Spleen (tissue), 11 donors: ENCODE measurements at regions not wholly inside any gene's neighbourhood (a gene's known extent, or its start where the extent isn't known, plus 50 kb on each side); places are given as distances from the start of the nearest gene placed in this dataset.
"Not testable (repeated sequence)": the region's sequence is repeated elsewhere in the genome, so short reads cannot be mapped to it uniquely, and the experiment has no call there.

Experiments
- DNase-seq: peaks from one replicate; pipeline ENCODE4 v3.0.0-alpha.2; 2020
- H3K27ac ChIP-seq, 8 donors: fragments of 200-600 bp; sonication (generic) in 7 of 8; 1 replicate in 4 of 8; 2 replicates in 4 of 8; pipeline versions ENCODE4 v1.5.0 to v1.8.0; 2016 to 2021; ENCODE audit warnings: inconsistent platforms in 4 of 8, mild to moderate bottlenecking in 4 of 8, moderate library complexity in 1 of 8
- H3K27me3 ChIP-seq, 7 donors: fragments of 200-600 bp; sonication (generic) in 6 of 7; replicated peaks in 1 of 7; 1 replicate in 4 of 7; 2 replicates in 3 of 7; pipeline versions ENCODE4 v1.5.0 to v1.8.0; 2016 to 2021; ENCODE audit warnings: inconsistent platforms in 3 of 7, mild to moderate bottlenecking in 1 of 7
- H3K36me3 ChIP-seq, 6 donors: fragments of 200-600 bp; sonication (generic) in 5 of 6; 1 replicate in 4 of 6; 2 replicates in 2 of 6; pipeline versions ENCODE4 v1.5.0 to v1.8.0; 2016 to 2021; ENCODE audit warnings: inconsistent platforms in 2 of 6
- H3K4me1 ChIP-seq, 6 donors: fragments of 200-600 bp; sonication (generic) in 5 of 6; 1 replicate in 3 of 6; 2 replicates in 3 of 6; pipeline versions ENCODE4 v1.5.0 to v1.8.0; 2016 to 2021; ENCODE audit warnings: inconsistent platforms in 3 of 6
- H3K4me3 ChIP-seq, 8 donors: fragments of 200-600 bp; sonication (generic) in 7 of 8; 1 replicate in 4 of 8; 2 replicates in 4 of 8; pipeline versions ENCODE4 v1.5.0 to v1.8.0; 2016 to 2021; ENCODE audit warnings: inconsistent platforms in 4 of 8, mild to moderate bottlenecking in 4 of 8, moderate library complexity in 2 of 8
- H3K9me3 ChIP-seq, 8 donors: fragments of 200-600 bp; sonication (generic) in 7 of 8; 1 replicate in 4 of 8; 2 replicates in 4 of 8; pipeline versions ENCODE4 v1.5.0 to v1.8.0; 2016 to 2021; ENCODE audit warnings: inconsistent platforms in 4 of 8
- POLR2A ChIP-seq, 3 donors: fragments of 450-650 bp; IDR thresholded peaks; one replicate each; pipeline ENCODE4 v1.5.1; 2017; ENCODE audit warnings: antibody characterized with exemption in 3 of 3, mild to moderate bottlenecking in 1 of 3
- POLR2AphosphoS5 ChIP-seq, 3 donors: sonication (generic); formaldehyde crosslinking; IDR thresholded peaks; one replicate each; pipeline ENCODE4 v1.5.1; 2017; ENCODE audit warnings: antibody characterized with exemption in 3 of 3
- WGBS, 5 donors: extraction: QIAGEN DNeasy Blood & Tissue Kit in 3 of 5; methylation state at CpG; one replicate each; pipeline versions ENCODE4 v1.1.5 to v1.1.7; 2013 to 2018; 5-methylcytosine and 5-hydroxymethylcytosine counted together
- intact Hi-C: fragments of 100-400 bp; cut with DNase I; formaldehyde crosslinking; loops from one replicate; pipeline ENCODE4 v1.15.0; 2023; ENCODE audit warnings: low total_unique reads
- TF ChIP-seq, protein P1 (sequence below), 11 experiments: fragments of 200-600 bp in 7 of 11; fragments of 450-650 bp in 4 of 11; sonication (generic) in 4 of 11; IDR thresholded peaks in 8 of 11; conservative IDR thresholded peaks in 3 of 11; 1 replicate in 7 of 11; 2 replicates in 4 of 11; pipeline versions ENCODE4 v1.4.0 to v1.8.0; 2016 to 2021; ENCODE audit warnings: antibody characterized with exemption in 11 of 11, inconsistent platforms in 4 of 11, mild to moderate bottlenecking in 1 of 11
- donor health status: healthy with polysubstance abuse.
- donor health status: DM: no; HTN: no; CAD: no; lungs with moderate emphysema.
- donor health status: DM: no; HTN: no; CAD: no.
- donor health status: Bipolar disorder and iron deficiency.
- donor health status: healthy.
- donor health status: DM: no; HTN: no; CAD: no.
- donor health status: DM: yes; HTN: yes; CAD: no.

DNA sequence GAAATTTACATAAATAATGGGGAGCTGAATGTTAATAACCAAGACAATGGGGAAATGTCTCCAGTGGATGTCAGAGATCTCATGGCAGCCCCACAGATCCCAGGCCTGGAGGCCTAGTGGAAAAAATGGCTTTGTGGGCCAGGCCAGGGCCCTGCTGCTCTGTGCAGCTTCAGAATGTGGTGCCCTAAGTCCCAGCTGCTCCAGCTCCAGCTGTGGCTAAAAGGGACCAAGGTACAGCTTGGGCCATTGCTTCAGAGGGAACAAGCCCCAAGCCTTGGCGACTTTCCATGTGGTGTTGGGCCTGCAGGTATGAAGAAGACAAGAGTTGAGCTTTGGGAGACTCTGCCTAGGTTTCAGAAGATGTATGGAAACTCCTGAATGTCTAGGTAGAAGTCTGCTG lies 658.2 kb downstream of the NUP35 start:
- H3K27me3 ChIP-seq: no peaks in the 10 kb centered on the region
- no peak overlapping the region for H3K27ac ChIP-seq
- H3K36me3 ChIP-seq: no peaks in the 10 kb centered on the region
- H3K4me3 ChIP-seq: no peak overlapping the region
- peaks cover 0 to 1% (median 0%) of the 10 kb centered on the region in 8 donors for H3K9me3 ChIP-seq
- TF ChIP-seq POLR2A (IDR thresholded peaks at IDR 0.05): no peak
- TF ChIP-seq, protein P1, sequence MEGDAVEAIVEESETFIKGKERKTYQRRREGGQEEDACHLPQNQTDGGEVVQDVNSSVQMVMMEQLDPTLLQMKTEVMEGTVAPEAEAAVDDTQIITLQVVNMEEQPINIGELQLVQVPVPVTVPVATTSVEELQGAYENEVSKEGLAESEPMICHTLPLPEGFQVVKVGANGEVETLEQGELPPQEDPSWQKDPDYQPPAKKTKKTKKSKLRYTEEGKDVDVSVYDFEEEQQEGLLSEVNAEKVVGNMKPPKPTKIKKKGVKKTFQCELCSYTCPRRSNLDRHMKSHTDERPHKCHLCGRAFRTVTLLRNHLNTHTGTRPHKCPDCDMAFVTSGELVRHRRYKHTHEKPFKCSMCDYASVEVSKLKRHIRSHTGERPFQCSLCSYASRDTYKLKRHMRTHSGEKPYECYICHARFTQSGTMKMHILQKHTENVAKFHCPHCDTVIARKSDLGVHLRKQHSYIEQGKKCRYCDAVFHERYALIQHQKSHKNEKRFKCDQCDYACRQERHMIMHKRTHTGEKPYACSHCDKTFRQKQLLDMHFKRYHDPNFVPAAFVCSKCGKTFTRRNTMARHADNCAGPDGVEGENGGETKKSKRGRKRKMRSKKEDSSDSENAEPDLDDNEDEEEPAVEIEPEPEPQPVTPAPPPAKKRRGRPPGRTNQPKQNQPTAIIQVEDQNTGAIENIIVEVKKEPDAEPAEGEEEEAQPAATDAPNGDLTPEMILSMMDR (IDR thresholded peaks at IDR 0.05 in 8 of 11, conservative IDR thresholded peaks at IDR 0.05 in 3 of 11): no peak
- TF ChIP-seq POLR2AphosphoS5 (IDR thresholded peaks at IDR 0.05): no peak
- H3K4me1 ChIP-seq: no peaks in the 10 kb centered on the region
- DNase-seq: no peak
- intact Hi-C loops: no loop called here
- WGBS, 5 donors: 40 to 70% (median 54%) methylated on average over 1 of the region's 1 CpG

DNA sequence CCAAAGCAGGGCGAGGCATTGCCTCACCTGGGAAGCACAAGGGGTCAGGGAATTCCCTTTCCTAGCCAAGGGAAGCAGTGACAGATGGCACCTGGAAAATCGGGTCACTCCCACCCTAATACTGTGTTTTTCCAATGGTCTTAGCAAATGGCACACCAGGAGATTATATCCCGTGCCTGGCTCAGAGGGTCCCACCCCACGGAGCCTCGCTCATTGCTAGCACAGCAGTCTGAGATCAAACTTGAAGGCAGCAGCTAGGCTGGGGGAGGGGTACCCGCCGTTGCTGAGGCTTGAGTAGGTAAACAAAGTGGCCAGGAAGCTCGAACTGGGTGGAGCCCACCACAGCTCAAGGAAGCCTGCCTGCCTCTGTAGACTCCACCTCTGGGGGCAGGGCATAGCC lies 664.6 kb downstream of the NUP35 start:
- H3K27ac ChIP-seq, intact Hi-C loops, H3K27me3 ChIP-seq, H3K4me3 ChIP-seq, H3K36me3 ChIP-seq, DNase-seq, H3K4me1 ChIP-seq: not testable (repeated sequence)
- 70 to 80% (median 76%) methylated on average over 5 to 8 of the region's 8 CpGs for WGBS, 5 donors
- peaks cover 0 to 44% (median 22%) of the 10 kb centered on the region in 8 donors for H3K9me3 ChIP-seq

DNA sequence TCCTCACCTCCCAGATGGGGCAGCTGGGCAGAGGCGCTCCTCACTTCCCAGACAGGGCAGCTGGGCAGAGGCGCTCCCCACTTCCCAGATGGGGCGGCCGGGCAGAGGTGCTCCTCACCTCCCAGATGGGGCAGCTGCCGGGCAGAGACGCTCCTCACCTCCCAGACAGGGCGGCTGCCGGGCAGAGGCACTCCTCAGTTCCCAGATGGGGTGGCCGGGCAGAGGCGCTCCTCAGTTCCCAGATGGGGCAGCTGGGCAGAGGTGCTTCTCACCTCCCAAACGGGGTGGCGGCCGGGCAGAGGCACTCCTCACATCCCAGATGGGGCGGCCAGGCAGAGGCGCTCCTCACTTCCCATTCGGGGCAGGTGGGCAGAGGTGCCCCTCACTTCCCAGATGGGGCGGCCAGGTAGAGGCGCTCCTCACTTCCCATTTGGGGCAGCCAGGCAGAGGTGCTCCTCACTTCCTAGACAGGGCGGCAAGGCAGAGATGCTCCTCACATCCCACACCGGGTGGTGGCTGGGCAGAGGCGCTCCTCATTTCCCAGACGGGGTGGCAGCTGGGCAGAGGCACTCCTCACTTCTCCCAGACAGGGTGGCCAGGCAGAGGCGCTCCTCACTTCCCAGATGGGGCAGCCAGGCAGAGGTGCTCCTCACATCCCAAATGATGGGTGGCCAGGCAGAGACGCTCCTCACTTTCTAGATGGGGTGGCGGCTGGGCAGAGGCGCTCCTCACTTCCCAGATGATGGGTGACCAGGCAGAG lies 668.1 kb downstream of the NUP35 start:
- intact Hi-C loops, H3K27ac ChIP-seq, H3K27me3 ChIP-seq, DNase-seq, H3K4me3 ChIP-seq, H3K4me1 ChIP-seq, H3K36me3 ChIP-seq: not testable (repeated sequence)
- 91 to 99% (median 95%) methylated on average over 9 to 26 of the region's 26 CpGs for whole genome bisulfite sequencing, 5 donors
- H3K9me3 ChIP-seq: peaks cover 0 to 51% (median 26%) of the 10 kb centered on the region in 8 donors

DNA sequence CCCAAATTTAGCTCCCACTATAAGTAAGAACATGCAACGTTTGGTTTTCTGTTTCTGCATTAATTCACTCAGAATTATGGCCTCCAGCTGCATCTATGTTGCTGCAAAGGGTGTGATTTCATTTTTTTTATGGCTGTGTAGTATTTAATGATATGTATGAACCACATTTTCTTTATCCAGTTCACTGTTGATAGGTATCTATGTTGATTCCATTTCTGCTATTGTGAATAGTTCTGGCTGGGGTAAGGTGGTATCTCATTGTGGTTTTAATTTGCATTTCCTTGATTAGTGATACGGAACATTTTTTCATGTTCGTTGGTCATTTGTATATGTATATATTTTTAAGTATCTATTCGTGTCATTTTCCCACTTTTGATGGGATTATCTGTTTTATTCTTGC lies 674.3 kb downstream of the NUP35 start:
- Histone ChIP-seq H3K4me3 (no peak overlapping the region), H3K27me3 (no peaks in the 10 kb centered on the region), H3K27ac (no peak overlapping the region), H3K36me3 (no peaks in the 10 kb centered on the region), H3K9me3 (peaks cover 0 to 42% (median 33%) of the 10 kb centered on the region in 8 donors), H3K4me1 (no peaks in the 10 kb centered on the region)
- no peak for DNase-seq
- intact Hi-C loops: no loop called here
- TF ChIP-seq POLR2AphosphoS5 (IDR thresholded peaks at IDR 0.05): no peak
- TF ChIP-seq, protein P1 (IDR thresholded peaks at IDR 0.05 in 8 of 11, conservative IDR thresholded peaks at IDR 0.05 in 3 of 11): no peak
- TF ChIP-seq POLR2A (IDR thresholded peaks at IDR 0.05): no peak
- WGBS, 5 donors: 56 to 77% (median 65%) methylated on average over 4 of the region's 4 CpGs

DNA sequence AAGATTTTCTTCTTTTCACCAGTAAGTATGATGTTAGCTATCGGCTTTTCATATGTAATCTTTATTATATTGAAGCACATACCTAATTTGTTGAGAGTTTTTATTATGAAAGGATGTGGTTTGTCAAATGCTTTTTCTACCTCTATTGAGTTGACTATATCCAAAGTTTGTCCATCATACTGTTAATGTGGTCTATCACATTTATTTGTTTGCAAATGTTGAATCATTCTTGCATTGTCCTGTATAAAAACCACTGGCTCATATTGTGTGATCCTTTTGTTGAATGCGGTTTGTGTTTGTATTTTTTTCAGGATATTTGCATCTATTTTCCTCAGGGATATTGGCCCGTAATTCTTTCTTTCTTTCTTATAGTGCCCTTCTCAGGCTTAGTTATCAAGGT lies 675.5 kb downstream of the NUP35 start:
- no peak for DNase-seq
- no peaks in the 10 kb centered on the region for H3K27me3 ChIP-seq
- no peaks in the 10 kb centered on the region for H3K4me1 ChIP-seq
- no peaks in the 10 kb centered on the region for H3K36me3 ChIP-seq
- peaks cover 0 to 54% (median 41%) of the 10 kb centered on the region in 8 donors for H3K9me3 ChIP-seq
- 85 to 97% (median 90%) methylated on average over 3 of the region's 3 CpGs for WGBS, 5 donors
- H3K27ac ChIP-seq: no peak overlapping the region
- H3K4me3 ChIP-seq: no peak overlapping the region
- TF ChIP-seq, protein P1 (IDR thresholded peaks at IDR 0.05 in 8 of 11, conservative IDR thresholded peaks at IDR 0.05 in 3 of 11): no peak
- no peak for TF ChIP-seq POLR2AphosphoS5 (IDR thresholded peaks at IDR 0.05)
- TF ChIP-seq POLR2A (IDR thresholded peaks at IDR 0.05): no peak
- intact Hi-C loops: no loop called here
